ENCODE measurements at regions not wholly inside any gene's neighbourhood (a gene's known extent, or its start where the extent isn't known, plus 50 kb on each side); places are given as distances from the start of the nearest gene placed in this dataset.
"Not testable (repeated sequence)": the region's sequence is repeated elsewhere in the genome, so short reads cannot be mapped to it uniquely, and the experiment has no call there.

- TF ChIP-seq CTCF (IDR thresholded peaks at IDR 0.05; ENCODE audit: borderline replicate concordance, insufficient read depth, low read depth, low read length), result no peak
Measured at GRCh38 chr2:47728551-47728950, 54.4 kb upstream of the MSH6 start.

GRCh38 chr2:47727956-47728355 lies 55.0 kb upstream of the MSH6 start:
- H3K4me3 ChIP-seq (ENCODE audit: low read depth, low read length), result no peak overlapping the region
- TF ChIP-seq CTCF (IDR thresholded peaks at IDR 0.05; ENCODE audit: borderline replicate concordance, insufficient read depth, low read depth, low read length), result no peak

More at GRCh38 chr2:47728551-47728950, 54.4 kb upstream of the MSH6 start:
- H3K4me3 ChIP-seq (ENCODE audit: low read depth, low read length), result no peak overlapping the region

GRCh38 chr2:47726978-47727377 lies 56.0 kb upstream of the MSH6 start:
- H3K4me3 ChIP-seq (ENCODE audit: low read depth, low read length), result not testable (repeated sequence)

GRCh38 chr2:47725808-47726207 lies 57.1 kb upstream of the MSH6 start:
- TF ChIP-seq CTCF (IDR thresholded peaks at IDR 0.05; ENCODE audit: borderline replicate concordance, insufficient read depth, low read depth, low read length), result no peak
- no peak overlapping the region for H3K4me3 ChIP-seq (ENCODE audit: low read depth, low read length)

- TF ChIP-seq CTCF (IDR thresholded peaks at IDR 0.05; ENCODE audit: borderline replicate concordance, insufficient read depth, low read depth, low read length), result no peak
- H3K4me3 ChIP-seq (ENCODE audit: low read depth, low read length), result no peak overlapping the region
Measured at GRCh38 chr2:47724221-47724981, 58.5 kb upstream of the MSH6 start.

GRCh38 chr2:47721296-47721695 lies 61.6 kb upstream of the MSH6 start:
- TF ChIP-seq CTCF (IDR thresholded peaks at IDR 0.05; ENCODE audit: borderline replicate concordance, insufficient read depth, low read depth, low read length), result no peak
- H3K4me3 ChIP-seq (ENCODE audit: low read depth, low read length), result no peak overlapping the region

- no peak overlapping the region for H3K4me3 ChIP-seq (ENCODE audit: low read depth, low read length)
Measured at GRCh38 chr2:47720559-47720958, 62.4 kb upstream of the MSH6 start.

More at GRCh38 chr2:47720559-47720958, 62.4 kb upstream of the MSH6 start:
- no peak for TF ChIP-seq CTCF (IDR thresholded peaks at IDR 0.05; ENCODE audit: borderline replicate concordance, insufficient read depth, low read depth, low read length)
